Activated CD8-positive, alpha-beta memory T cell treated with anti-CD3 and anti-CD28 coated beads for 24 hours (primary cell): ENCODE measurements at regions not wholly inside any gene's neighbourhood (a gene's known extent, or its start where the extent isn't known, plus 50 kb on each side); places are given as distances from the start of the nearest gene placed in this dataset.
"Not testable (repeated sequence)": the region's sequence is repeated elsewhere in the genome, so short reads cannot be mapped to it uniquely, and the experiment has no call there.

Source experiments
- DNase-seq: peaks from one replicate; pipeline ENCODE4 v3.0.0-alpha.2; 2020

DNA sequence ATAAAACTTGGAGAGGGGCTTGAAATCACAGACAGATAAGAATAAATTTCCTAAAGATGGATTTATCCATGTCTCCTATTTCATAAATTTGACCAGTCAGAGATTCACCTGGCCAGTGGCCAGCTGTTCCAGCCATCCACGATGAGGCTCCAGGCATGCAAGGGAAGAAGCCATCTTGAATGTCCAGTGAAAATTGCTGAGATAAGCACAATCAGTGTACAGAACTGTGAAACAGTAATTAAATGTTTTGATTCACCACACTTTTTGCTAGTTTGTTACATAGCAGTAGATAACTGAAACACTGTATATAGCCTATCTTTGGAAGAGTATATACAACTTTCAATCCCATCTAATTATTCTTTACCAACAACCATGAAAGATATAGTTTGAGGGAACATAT, 163.5 kb downstream of the HINT1 start:
- DNase-seq, result no peak

DNA sequence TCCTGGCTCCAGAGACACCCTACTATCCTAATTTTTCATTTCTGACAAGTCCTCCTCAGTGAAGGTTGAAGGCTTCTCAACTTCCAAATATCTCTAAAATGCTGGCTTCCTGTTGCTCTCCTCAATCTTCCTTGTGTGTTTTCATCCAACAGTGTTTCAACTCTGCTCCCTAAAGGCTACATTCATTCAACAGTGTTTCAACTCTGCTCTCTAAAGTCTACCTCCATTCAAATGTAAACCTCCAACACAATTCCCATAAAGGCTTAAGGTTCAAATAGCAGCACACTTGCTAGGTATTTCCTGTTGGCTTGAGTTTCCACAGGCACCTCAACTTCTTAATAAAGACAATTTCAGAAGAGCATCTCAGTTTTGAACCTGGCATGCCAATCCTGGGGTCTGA, 164.8 kb downstream of the HINT1 start:
- DNase-seq, result no peak

DNA sequence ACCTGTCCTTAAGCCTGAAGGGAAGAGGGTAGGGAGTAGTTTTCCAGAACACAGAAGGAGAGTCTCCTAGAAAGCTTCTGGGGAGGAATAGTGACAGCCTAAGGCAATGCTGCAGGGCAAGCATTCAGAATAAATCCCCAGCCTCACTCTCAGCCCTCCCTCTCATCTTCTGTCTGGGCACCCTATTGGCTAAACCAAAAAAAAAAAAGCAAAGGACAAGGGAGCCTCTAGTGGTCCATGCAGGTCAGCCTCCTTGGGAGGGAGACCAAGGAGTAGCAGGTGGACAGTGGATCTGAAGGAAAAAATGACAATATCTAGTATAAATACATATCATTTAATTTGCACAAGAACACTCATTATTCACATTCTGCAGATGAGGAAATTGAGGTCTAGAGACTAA, 168.3 kb downstream of the HINT1 start:
- not testable (repeated sequence) for DNase-seq

DNA sequence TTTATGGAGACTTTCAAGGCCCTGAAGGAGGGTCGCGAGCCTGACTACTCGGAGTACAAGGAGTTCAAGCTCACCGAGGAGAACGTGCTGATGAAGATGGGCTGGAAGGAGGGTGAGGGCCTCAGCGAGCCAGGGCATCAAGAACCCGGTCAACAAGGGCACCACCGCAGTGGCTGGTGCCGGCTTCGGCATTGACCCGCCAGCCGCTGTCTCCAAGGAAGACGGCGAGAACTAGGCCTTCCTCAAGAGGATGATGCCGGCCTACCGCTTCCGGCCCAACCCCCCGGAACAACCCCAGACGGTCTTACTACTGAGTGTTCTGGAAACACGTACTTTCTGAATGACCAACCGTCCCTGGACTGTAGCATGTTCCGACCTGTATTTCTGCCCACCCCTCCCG, 169.2 kb downstream of the HINT1 start:
- no peak for DNase-seq

DNA sequence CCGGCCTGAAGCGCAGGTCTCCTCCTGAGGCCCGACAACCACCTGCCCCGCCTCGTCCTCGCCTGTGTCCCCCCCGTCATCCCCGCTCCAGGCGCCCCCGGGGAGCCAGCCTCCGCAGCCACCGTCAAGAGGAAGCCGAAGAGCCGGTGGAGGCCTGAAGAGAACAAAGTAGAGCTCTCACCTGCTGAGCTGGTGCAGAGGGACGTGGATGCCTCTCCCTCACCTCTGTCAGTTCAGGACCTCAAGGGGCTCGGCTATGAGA, 169.9 kb downstream of the HINT1 start:
- DNase-seq, result no peak

DNA sequence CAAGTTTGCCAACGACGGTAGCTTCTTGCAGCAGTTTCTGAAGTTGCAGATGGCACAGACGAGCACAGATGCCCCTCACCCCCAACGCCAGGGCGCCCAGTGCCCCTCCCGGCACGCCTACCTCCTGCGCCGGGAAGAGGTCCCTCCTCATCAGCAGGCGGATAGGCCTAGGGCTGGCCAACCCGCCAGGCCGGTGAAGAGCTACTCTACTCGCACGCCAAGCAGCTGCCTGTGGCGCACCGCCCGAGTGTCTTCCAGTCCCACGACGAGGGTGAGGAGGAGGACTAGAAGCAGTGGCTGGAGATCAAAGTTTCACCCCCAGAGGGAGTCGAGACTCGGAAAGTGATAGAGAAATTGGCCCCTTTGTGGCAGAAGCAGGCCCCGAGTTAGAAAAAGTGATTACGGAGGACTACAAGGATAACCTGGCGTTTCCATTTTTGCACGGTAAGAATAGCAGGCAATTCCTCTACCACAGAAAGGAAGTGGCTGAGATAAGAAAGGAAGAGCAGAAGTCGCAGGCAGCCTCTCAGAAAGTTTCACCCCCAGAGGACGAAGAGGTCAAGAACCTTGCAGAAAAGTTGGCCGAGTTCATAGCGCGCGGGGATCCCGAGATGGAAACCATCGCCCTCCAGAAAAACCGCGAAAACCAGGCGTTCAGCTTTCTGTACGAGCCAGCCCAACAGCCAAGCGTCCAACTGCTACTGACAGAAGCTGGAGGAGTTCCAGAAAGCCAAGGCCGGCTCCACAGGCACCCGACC, 170.4 kb downstream of the HINT1 start:
- no peak for DNase-seq

DNA sequence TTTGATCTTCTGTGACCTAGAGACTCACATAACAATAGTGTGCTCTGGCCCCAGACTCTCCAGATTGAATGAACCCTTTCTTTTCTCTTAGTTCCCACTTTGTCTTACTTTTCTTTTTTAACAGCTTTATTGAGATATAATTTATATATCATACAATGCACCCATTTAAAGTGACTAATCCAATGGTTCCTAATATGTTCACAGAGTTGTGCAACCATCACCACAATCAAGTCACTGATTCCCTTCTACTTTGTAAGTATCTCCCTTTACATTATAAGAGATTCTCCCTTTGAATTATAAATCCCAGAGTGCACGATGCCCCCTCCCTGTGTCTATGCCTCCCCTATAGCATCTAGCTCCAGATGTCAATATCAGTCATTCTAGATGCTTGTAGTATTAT, 172.4 kb downstream of the HINT1 start:
- no peak for DNase-seq

DNA sequence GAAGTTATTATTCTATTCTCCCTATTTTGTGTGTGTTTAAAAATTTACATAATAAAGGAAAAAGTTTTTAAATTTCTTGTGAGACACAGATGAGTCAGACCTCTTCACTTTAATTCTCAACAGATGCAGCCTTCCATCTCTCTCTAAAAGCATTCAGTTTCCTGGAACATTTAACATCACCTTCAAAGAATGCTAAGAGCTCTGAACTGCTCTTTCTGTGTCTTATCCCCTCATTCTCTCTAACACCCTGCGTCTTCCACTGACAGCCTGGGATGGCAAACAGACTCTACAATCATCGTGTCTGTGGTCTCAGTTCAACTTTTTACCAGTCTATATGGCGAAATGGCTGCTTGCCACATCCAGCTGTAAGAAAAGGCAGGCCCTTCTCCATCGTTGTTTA, 173.0 kb downstream of the HINT1 start:
- DNase-seq, result no peak

DNA sequence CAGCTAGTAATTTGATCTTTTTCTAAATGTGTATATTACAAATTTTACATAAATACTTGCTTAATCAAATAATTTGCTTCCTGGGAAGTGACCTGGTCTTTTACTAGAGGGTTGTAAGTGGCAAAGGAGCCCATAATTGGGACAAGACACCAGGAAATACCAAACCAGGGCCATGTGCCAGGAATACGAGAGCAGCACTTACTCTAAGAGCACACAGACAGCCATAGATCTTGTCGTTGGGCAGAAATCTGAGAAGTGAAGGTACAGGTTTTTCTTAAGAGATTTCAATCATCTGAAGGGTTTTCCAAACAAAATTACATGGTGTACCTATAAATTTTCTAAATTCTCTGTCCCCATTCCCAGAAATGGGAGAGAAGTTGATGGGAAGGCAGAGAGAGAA, 179.3 kb downstream of the HINT1 start:
- DNase-seq, result no peak

DNA sequence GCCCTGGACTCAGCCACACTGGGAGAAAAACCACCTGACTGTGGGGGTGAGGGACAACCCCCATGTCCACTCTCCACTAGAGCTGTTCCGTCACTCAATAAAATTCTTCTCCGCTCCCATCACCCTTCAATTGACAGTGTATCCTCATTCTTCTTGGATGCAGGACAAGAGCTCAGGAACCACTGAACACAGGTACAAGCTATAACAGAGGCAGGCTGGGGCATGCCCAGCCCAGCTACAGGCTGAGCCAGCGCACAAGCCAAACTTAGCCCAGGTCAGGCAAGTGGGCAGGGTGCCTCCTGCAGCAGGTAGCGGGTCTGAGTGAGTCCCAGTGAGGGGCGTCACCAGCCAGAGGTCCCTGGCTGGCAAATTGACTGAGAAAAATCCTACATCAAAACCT, 183.4 kb downstream of the HINT1 start:
- no peak for DNase-seq

DNA sequence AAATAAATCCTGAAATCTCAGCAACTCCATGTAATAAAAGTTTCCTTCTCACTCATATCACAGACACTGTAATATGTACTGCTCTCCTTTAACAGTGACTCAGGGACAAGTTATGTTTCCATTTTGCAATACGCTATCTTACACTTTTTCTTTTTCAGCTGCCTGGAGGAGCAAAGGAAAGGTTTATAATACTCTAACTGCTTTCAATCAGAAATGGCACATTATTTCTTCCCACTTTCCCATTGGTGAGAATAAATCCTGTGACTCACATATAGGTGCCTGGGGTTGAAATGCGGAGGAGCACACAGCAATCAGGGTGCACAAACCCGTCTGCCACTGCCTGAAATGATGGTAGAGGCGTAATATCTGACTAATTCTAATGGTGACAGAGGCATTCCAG, 186.6 kb downstream of the HINT1 start:
- no peak for DNase-seq

DNA sequence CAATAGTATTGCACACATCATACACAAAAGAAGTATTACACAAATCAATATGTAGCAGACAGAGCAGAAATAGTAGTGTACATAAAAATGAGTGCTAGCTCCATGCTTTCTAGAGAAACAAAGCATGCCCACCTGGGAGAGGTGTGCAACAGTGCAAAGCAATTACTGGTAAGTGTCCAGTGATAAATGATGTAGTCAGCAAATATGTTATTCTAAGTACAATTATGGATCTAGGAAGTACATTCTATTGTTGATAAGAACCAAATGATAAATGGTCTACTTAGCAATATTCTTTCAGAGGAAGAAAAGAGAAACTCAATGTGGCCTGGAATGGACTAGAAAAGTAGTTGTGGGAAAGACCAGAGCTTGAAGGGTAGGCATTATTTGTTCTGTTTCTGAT, 188.6 kb downstream of the HINT1 start:
- no peak for DNase-seq

DNA sequence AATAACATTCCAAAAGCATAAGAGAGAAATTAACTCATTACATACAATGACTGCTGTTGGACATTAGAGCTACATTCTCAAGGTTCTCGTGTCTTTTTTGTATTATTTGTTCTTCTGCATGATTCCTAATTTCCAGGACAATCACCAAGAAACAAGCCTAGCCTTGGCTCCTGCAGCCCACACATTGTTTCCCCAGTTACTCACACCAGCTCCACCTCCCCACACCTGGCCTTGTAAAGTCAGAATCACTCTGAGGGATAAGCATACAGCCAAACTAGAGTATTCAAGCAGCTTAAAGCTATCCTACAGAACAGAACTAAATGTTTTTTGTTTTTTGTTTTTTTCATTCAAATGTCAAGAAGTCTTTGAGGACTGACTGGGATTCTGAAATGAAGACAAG, 189.2 kb downstream of the HINT1 start:
- DNase-seq, result no peak

DNA sequence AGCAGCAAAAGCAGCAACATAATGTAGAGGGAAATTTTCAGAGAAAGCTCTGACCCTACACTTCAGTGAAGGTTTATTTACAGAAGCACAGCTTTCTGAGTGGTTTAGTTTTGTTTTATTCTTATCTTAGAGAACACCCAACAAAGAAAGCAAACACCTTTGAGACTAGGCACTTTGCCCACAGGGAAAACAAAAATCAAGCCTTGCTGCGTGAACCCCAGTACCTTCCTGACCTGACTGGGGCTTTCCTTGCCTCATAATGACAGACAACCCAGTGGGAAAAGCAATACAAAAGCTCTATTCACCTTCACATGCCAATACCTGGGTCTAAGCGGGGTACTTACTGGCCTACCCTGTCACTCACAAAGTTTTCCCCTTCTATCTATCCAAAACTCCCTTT, 189.8 kb downstream of the HINT1 start:
- DNase-seq, result no peak

DNA sequence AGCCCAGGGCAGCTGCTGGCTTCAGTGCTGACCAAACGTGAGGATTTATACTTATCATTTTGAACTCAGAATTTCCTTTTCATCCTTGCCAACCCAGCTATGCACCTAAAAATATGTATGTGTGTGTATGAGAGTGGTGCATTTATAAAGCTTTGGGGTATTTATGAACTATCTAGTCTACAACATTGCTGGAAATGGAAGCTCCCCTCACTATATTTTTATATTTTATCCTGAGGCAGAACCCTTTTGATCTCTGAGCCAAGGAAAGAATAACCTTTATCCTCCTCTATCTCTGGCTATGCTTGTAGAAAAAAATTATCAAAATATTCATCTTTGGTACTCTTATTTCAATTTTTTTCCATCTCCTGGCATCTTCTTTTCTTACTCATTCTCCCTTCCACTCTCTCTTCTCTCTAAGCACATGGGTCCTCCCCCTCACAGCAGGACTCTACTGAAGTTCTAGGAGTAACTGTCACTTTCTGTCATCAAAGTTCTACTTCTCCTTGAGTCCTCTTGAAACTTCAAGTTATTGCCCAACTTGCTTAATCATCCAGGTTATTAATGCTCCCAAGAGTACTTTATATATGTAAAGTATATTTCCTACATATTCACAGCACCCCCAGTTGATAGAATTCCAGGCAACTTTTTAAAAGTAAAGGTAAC, 190.9 kb downstream of the HINT1 start:
- no peak for DNase-seq

DNA sequence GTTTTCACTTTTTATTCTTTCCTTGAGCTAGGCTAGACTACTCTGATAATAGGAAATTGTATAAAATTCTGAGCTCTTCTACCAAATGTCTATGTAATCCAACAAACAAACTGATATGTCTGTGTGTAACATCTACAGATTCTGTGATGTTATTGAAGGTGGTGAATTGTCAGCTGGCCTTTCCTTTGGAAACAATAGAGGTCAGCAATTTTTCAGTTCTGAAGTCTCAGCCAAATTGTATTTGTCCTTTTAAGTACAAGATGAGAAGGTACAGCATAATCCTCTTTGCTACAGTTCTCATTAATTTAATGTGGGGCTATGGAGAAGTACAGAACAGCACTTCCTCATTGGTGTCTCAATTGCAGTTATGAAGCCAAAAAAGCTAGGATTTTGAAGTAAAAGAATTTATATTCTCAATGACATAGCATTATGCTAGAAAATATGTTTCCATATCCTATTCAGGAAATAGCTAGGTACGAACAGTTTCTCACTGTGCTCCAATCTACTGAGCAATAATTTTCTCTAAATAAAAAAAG, 198.0 kb downstream of the HINT1 start:
- no peak for DNase-seq

DNA sequence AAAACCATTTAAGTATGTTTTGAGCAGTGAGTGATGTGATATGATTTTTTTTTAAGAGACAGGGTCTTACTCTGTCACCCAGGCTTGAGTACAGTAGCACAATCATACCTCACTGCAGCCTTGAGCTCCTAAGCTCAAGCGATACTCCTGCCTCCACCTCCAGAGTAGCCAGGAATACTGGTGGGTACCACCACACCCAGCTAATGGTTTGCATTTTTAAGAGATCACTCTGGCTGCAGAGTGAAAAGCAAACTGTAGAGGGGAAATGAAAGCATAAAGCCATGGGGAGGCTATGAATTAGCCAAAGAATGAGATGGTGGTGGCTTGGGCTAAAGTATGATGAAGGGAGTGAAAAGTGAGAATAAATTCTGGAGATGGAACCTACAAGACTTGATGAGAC, 199.1 kb downstream of the HINT1 start:
- DNase-seq, result no peak

DNA sequence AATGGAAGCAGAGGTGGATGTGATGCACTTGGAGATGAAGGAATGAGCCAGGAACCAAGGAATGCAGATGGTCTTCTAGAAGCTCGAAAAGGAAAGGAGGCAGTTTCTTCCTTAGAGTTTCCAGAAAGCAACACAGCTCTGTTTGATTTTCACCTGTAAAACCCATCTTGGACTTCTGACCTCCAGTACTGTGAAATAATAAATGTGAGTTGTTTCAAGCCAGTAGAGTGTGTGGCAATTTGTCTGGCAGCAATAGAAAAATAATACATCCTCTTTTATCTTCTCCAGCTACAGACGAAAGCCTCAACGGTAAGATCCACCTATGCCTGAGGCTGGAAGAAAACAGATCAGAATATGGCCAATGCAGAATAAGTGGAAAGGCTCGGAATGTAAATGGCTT, 199.7 kb downstream of the HINT1 start:
- no peak for DNase-seq

DNA sequence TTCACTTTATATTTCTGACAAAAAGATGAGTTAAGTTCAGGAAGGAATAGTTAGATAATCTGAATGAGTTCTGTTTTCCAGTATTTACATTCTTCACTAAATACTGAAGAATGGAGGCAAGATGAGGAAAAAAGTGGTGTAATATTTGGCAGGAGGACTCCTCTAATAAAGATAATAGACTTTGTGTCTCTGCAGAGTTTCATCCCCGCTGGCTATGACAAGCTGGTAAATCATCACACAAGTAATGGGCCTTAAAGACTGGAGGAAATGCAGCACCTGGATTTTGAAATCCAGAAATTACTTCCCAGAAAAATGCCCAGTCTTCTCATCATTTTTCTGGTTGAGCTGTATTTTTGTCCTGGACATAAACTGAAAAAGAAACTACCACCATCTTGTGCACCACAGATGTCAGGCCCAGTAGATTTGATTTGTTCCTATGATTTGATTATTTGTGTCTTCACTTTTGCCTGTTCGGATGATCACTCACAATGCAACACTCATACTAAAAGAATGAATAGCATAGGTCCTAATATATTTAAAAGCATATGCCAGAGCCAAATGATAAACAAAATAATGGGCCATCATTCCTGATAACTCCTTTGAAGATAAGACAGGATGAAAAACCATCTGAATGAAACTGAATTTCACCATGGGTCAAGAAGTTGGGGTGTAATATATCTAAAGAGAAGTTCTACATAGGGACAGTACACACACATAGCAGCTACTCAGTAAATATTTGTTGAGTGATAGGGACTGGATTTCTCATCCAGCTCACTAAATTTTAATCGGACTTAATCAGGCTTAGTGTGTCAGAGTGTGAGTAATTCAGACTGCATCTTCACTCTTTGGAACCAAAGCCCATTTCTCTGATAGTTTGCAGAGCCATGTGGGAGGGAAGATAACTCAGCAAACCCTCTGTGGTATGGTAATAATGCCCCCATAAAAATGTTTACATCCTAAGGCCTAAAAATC, 200.5 kb downstream of the HINT1 start:
- DNase-seq, result no peak

DNA sequence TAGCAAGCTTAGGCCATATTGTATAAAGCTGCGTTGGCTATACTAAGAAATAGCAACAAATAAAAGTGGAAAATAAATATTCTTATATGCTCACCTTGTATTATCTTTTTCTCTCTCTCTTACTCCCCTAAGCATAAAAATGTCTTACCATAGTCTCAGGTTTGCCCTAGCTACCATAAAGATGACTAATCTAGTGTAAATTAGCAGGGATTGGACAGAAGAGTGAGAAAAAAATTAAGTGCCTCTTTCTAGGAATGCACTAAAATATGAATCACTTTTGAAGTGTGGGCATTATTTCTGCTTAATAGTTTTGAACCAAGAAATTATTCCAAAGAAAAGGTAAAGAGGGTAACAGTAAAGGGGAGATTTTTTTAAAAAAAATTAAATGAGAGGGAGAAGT, 201.3 kb downstream of the HINT1 start:
- DNase-seq, result no peak

DNA sequence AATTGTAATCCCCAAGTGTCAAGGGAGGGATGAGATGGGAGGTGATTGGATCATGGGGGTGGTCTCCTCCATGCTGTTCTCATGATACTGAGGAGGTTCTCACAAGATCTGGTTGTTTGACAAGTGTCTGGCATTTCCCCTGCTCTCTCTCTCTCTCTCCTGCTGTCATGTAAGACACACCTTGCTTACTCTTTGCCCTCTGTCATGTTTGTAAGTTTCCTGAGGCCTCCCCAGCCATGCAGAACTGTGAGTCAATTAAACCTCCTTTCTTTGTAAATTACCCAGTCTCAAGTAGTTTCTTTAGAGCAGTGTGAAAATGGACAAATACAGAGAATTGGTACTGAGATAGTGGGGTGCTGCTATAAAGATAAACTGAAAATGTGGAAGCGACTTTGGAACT, 207.9 kb downstream of the HINT1 start:
- DNase-seq, result no peak

DNA sequence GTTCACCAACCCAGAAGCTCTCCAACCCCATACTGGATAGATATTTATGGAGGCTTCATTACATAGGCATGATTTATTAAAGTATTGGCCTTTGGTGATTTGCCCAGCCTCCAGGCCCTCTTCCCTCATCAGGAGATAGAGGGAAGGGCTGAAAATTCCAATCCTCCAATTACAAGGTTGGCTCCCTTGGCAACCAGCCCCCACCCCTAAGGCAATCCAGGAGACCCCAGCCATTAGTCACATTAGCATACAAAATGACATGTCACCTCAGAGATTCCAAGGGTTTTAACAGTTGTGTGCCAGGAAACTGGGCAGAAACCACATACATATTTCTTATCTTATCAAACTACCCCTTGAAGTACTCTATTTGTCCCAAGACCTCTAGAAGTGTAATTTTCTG, 210.0 kb downstream of the HINT1 start:
- DNase-seq, result no peak

DNA sequence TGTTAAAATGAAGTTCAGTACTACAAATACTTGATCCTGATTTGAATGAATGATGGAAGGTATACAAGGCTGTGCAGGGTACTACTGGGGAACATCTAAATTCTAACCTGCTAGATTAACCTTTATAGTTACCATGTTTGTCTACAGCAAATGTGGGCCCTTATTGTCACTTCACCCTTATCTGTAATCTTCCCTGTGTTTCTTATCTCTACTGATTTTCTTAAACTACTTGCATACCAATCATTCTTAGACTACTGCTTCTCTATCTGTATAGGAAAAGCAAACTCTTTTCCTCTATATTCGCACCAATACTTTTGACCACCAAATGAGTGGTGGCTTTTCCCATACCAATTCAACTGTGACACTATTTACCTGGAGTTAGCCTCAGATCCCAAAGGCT, 210.7 kb downstream of the HINT1 start:
- no peak for DNase-seq

DNA sequence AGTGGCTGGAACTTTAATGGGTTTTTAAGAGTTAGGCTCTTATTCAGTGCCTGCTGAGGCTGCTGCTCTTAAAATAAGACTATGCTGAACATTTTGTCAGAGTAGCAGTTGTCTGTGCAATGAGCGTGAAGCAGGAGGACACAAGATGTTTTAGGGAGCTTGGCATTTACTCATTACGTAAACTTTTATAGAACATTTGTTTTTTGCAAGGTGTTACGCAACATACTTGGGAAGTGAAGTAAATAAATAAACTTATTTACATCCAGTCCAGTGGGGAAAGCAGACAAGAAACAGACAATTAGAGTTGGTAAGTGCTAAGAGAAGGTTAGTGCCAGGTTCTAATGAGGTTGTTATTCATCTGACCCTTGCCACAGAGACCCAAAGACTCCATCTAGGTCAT, 226.0 kb downstream of the HINT1 start:
- DNase-seq, result no peak
